HEK293T (cell line): ENCODE measurements at regions not wholly inside any gene's neighbourhood (a gene's known extent, or its start where the extent isn't known, plus 50 kb on each side); places are given as distances from the start of the nearest gene placed in this dataset.

Experiments
- ARNT ChIP-seq: fragments of 450-650 bp; IDR thresholded peaks from 2 replicates; pipeline ENCODE4 v1.6.1; 2017; ENCODE audit warnings: mild to moderate bottlenecking
- BHLHE40 ChIP-seq: fragments of 450-650 bp; IDR thresholded peaks from 2 replicates; pipeline ENCODE4 v1.6.1; 2016; ENCODE audit warnings: mild to moderate bottlenecking, moderate library complexity, borderline replicate concordance
- CTBP1 ChIP-seq: fragments of 450-650 bp; IDR thresholded peaks from 2 replicates; pipeline ENCODE4 v1.6.1; 2016; ENCODE audit warnings: borderline replicate concordance
- ELF4 ChIP-seq: fragments of 450-650 bp; IDR thresholded peaks from 2 replicates; pipeline ENCODE4 v1.6.1; 2017; ENCODE audit warnings: antibody characterized with exemption
- FOXM1 ChIP-seq: fragments of 450-650 bp; IDR thresholded peaks from 2 replicates; pipeline ENCODE4 v1.6.1; 2017; ENCODE audit warnings: mild to moderate bottlenecking, borderline replicate concordance
- PKNOX1 ChIP-seq: fragments of 450-650 bp; IDR thresholded peaks from 2 replicates; pipeline ENCODE4 v1.6.1; 2016
- SP1 ChIP-seq: fragments of 450-650 bp; IDR thresholded peaks from 2 replicates; pipeline ENCODE4 v1.6.1; 2017
- SUZ12 ChIP-seq: fragments of 450-650 bp; IDR thresholded peaks from 2 replicates; pipeline ENCODE4 v1.6.1; 2016; ENCODE audit warnings: mild to moderate bottlenecking

GRCh38 chr10:44851413-44851812, 59.7 kb upstream of the TMEM72 start:
- no peak for TF ChIP-seq CTBP1
- no peak for TF ChIP-seq ELF4
- no peak for TF ChIP-seq PKNOX1
- no peak for TF ChIP-seq SUZ12
- no peak for TF ChIP-seq BHLHE40
- TF ChIP-seq FOXM1: no peak
- no peak for TF ChIP-seq SP1
- TF ChIP-seq ARNT: no peak
